Activated gamma-delta T cell treated with anti-CD3 and anti-CD28 coated beads, Interleukin-2, amount 50 U/mL, for 16 hours (primary cell): ENCODE measurements at regions not wholly inside any gene's neighbourhood (a gene's known extent, or its start where the extent isn't known, plus 50 kb on each side); places are given as distances from the start of the nearest gene placed in this dataset.

Source experiments
- DNase-seq: peaks from one replicate; pipeline ENCODE4 v3.0.0-alpha.2; 2020; ENCODE audit warnings: low read depth

- DNase-seq: no peak
Measured at GRCh38 chr15:96087180-96087884, 243.2 kb upstream of the NR2F2 start.

GRCh38 chr15:96088650-96089049 is 241.8 kb upstream of the NR2F2 start:
- DNase-seq: no peak

- DNase-seq: no peak
Measured at GRCh38 chr15:96089405-96090058, 241.0 kb upstream of the NR2F2 start.

- no peak for DNase-seq
Measured at GRCh38 chr15:96092186-96092585, 238.3 kb upstream of the NR2F2 start.

- DNase-seq: no peak
Measured at GRCh38 chr15:96093063-96093462, 237.4 kb upstream of the NR2F2 start.

- no peak for DNase-seq
Measured at GRCh38 chr15:96097661-96098060, 232.8 kb upstream of the NR2F2 start.

- no peak for DNase-seq
Measured at GRCh38 chr15:96102631-96103030, 227.9 kb upstream of the NR2F2 start.

- no peak for DNase-seq
Measured at GRCh38 chr15:96106181-96106580, 224.3 kb upstream of the NR2F2 start.

GRCh38 chr15:96106628-96107027 is 223.9 kb upstream of the NR2F2 start:
- no peak for DNase-seq

GRCh38 chr15:96107916-96108315 is 222.6 kb upstream of the NR2F2 start:
- DNase-seq: no peak

GRCh38 chr15:96108405-96108804 is 222.1 kb upstream of the NR2F2 start:
- no peak for DNase-seq

GRCh38 chr15:96109820-96110219 is 220.7 kb upstream of the NR2F2 start:
- DNase-seq: no peak

GRCh38 chr15:96112018-96112417 is 218.5 kb upstream of the NR2F2 start:
- no peak for DNase-seq

- no peak for DNase-seq
Measured at GRCh38 chr15:96115642-96116041, 214.9 kb upstream of the NR2F2 start.

GRCh38 chr15:96117270-96117669 is 213.2 kb upstream of the NR2F2 start:
- no peak for DNase-seq

GRCh38 chr15:96119734-96120133 is 210.8 kb upstream of the NR2F2 start:
- DNase-seq: no peak

GRCh38 chr15:96121086-96121920 is 209.2 kb upstream of the NR2F2 start:
- no peak for DNase-seq

- no peak for DNase-seq
Measured at GRCh38 chr15:96122077-96123027, 208.1 kb upstream of the NR2F2 start.

GRCh38 chr15:96123028-96123400 is 207.5 kb upstream of the NR2F2 start:
- no peak for DNase-seq

- DNase-seq: no peak
Measured at GRCh38 chr15:96123630-96124187, 206.8 kb upstream of the NR2F2 start.

- no peak for DNase-seq
Measured at GRCh38 chr15:96124436-96124835, 206.1 kb upstream of the NR2F2 start.
